Activated effector memory CD4-positive, alpha-beta T cell treated with Interleukin-2 at 50 U/mL for 16 hours (primary cell): ENCODE measurements at regions not wholly inside any gene's neighbourhood (a gene's known extent, or its start where the extent isn't known, plus 50 kb on each side); places are given as distances from the start of the nearest gene placed in this dataset.
A peak's percentile ranks its signal among the peaks of the same experiment; 100 is the strongest.

Source experiments
- DNase-seq: peaks from one replicate; pipeline ENCODE4 v3.0.0-alpha.2; 2020

- no peak for DNase-seq
These were observed 277.7 kb upstream of the KLF6 start for GRCh38 chr10:4062751-4063150.

- no peak for DNase-seq
These were observed 277.1 kb upstream of the KLF6 start for GRCh38 chr10:4062072-4062471.

- DNase-seq: no peak
These were observed 276.5 kb upstream of the KLF6 start for GRCh38 chr10:4061441-4061951.

DNA sequence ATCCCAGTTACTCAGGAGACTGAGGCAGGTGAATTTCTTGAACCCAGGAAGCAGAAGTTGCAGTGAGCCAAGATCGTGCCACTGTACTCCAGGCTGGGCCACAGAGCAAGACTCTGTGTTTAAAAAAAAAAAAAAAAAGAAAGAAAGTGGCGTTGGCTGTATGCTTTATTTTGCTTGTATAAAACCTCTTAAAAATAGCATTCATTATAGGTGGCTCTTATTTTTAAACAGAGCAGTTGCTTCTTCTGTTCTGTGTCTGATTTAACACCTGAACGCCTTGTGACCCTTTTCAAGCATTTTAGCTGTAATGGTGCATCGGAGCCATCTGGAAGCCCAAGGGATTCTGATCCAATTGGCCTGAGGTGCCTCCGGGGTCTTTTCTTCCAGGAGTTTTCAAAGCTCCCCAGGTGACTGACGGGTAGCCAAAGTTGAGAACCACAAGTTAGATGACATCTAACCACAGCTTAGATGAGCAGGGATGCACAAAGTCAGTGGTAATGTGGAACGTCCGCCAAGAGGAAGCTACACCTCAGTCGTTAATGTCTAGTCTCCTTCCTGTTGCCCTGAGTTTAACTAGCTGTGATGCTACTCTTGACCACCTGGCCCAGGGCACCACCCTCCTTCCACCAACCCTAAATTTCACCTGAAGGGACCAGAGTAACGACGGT lies 274.6 kb upstream of the KLF6 start:
- DNase-seq: peak; percentile 42

- DNase-seq: no peak
These were observed 273.6 kb upstream of the KLF6 start for GRCh38 chr10:4058514-4059029.

- DNase-seq: no peak
These were observed 272.9 kb upstream of the KLF6 start for GRCh38 chr10:4057725-4058513.

DNA sequence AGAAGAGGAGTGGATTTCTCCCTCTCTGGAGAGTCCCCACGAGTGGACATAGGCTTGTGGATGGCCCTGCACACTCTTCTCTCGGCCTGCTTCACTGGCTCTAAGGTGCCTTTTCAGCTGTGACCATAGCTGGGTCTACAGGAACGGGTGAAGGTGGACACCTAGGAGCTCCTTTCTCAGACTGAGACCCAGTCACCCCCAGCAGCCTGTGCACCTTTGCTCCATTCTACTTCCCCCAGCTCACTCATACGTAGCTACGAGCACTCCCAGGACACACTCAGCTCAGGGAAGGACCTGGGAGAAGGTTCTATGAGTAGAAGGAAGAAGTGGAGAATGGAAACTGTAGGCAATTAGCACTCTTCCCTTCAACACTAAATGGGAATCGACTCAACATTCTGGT lies 272.0 kb upstream of the KLF6 start:
- DNase-seq: no peak

DNA sequence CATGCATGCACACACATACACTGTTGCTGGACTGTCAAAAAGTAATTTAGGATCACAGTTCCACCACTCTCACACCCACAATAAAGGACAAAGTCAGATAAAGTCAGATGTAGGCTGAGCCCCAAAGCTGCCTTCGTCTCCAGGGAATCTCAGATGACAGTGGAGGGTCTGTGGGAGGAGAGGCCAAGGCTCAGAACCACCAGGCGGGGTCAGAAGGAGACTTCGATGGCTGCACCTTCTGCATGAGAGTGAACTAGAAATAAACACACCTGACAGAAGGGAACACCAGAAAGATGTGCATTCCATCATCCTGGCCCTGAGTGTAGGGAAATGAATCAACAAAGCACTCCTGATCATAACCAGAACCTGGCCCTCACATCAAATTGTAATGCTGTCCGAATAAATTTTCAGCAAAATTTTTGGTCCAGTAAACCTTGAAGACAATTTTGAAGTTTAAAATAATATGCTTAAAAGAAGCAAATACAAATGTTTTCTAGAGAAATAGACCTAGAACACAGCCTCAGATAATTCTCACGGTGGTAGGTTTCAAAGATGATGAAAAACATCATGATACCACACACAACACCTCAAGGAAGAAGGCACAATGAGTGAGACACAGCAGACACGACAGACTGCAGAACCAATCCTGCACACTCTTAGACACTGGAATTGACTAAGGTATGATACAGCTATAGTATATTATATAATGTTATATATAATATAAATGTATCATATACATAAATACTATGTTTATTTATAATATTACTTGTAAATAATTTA lies 269.8 kb upstream of the KLF6 start:
- DNase-seq: no peak

- no peak for DNase-seq
These were observed 268.9 kb upstream of the KLF6 start for GRCh38 chr10:4053940-4054339.

DNA sequence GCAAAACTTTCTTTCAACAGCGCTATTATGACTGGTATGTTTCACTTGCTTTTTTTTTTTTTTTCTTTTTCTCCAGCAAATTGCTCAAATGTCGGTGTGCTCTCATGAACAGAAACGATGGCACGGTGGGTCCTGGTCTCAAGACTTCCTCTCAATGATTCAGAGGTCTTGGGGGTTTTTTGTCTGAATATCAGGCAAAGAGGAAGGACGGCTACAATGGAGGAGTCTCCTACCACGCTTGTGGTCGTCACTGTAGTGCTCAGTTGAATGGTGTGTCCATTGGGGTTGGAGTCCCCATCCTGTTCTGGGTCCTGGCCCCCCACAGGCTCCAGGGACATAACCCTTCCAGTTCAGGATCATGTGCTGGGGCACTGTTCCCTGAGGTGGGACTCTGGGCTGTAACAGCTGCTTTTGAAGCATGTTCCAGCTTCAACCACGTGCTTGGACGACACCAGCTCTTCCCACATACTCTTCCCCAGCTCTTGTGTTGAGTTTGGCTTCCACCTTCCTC lies 266.7 kb upstream of the KLF6 start:
- DNase-seq: no peak

DNA sequence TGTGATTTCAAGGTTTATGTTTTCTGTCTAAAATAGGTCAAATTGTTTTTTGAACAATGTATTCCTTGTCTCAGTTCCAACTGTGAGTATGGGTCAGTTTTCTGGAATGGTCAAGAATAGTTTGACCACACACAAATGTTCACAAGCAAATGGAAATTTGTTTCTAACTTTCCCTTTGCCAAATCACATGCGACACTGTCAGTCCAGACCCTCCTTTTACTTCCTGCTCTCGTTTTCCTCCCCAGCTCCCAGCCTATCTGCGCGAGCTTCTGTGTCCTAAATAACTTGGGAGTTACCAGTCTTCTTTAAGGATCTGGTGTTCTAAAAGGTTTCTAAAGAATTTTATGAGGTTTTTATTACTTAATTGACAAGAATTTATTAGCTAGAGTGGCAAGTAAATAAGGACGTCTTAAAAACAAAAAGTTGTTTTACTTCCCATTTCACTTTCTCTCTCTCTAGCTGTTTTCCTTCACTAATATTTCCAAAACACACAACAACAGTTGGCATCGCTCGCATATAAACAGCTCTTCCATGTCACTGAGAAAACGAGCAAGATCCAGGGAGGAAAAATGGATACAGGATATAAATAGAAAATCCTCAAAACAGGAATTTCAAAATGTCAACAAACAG lies 266.1 kb upstream of the KLF6 start:
- DNase-seq: no peak

- no peak for DNase-seq
These were observed 265.1 kb upstream of the KLF6 start for GRCh38 chr10:4050061-4050460.

GRCh38 chr10:4049348-4049747 lies 264.3 kb upstream of the KLF6 start:
- DNase-seq: no peak

GRCh38 chr10:4048236-4048864 lies 263.3 kb upstream of the KLF6 start:
- no peak for DNase-seq

GRCh38 chr10:4046712-4047354 lies 261.8 kb upstream of the KLF6 start:
- no peak for DNase-seq

DNA sequence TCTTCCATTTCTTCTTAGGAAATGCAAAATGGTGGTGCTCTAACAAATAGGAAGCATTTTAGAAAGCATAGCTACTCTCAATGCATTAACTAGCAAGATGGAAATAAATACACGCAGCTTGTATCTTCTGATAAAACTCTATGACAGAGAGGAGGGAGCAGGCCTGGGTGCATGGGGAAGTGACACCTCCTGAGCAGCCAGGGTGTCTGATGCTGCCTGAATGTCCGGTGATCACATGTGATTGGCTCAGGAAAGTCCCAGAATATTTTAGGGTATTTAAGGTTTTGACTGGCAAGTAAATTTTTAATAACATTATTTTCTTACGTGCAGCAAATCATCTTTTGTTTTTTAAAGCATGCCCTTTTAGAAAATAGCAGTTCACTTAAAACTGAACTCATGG lies 261.0 kb upstream of the KLF6 start:
- no peak for DNase-seq

- no peak for DNase-seq
These were observed 259.1 kb upstream of the KLF6 start for GRCh38 chr10:4043897-4044665.

GRCh38 chr10:4041635-4042034 lies 256.6 kb upstream of the KLF6 start:
- DNase-seq: no peak

GRCh38 chr10:4038000-4038399 lies 253.0 kb upstream of the KLF6 start:
- DNase-seq: no peak

GRCh38 chr10:4035599-4035945 lies 250.6 kb upstream of the KLF6 start:
- no peak for DNase-seq
